Panc1 (cell line): ENCODE measurements at regions not wholly inside any gene's neighbourhood (a gene's known extent, or its start where the extent isn't known, plus 50 kb on each side); places are given as distances from the start of the nearest gene placed in this dataset.

Source experiments
- ATAC-seq: fragments of 200-7000 bp; cut with Tn5 transposase; 2 replicates; pipeline ENCODE4 v1.9.1; 2020; ENCODE audit warnings: mild to moderate bottlenecking, moderate library complexity
- BruUV-seq: library from RNA; stranded (reverse); fragments of 400-500 nt; replicated peaks from 2 replicates; lab custom pipeline; 2021; lab: Mats Ljungman, UMichigan
- CTCF ChIA-PET: fragments of 300-600 bp; sonication (Branson Sonifier 250); formaldehyde crosslinking; loops from one replicate; lab custom pipeline; 2022; ENCODE audit warnings: antibody characterized with exemption; lab: Charles Lee
- POLR2A ChIA-PET: fragments of 300-600 bp; sonication (Branson Sonifier 250); formaldehyde crosslinking; loops from one replicate; lab custom pipeline; 2022; ENCODE audit warnings: antibody characterized with exemption; lab: Charles Lee
- DNase-seq: peaks from one replicate; pipeline ENCODE4 v3.0.0-alpha.2; 2010; ENCODE audit warnings: low read depth, low spot score
- H3K27ac ChIP-seq: 2 replicates; pipeline ENCODE4 v1.5.1; 2011; ENCODE audit warnings: mild to moderate bottlenecking, low read length, inconsistent platforms
- H3K27me3 ChIP-seq: fragments of 200-500 bp; sonication (Bioruptor generic); 2 replicates; pipeline ENCODE4 v1.6.0; 2014; ENCODE audit warnings: low read length, inconsistent platforms; ENCODE audit not compliant: control insufficient read depth, insufficient read depth
- H3K36me3 ChIP-seq: fragments of 200-500 bp; sonication (Bioruptor generic); 2 replicates; pipeline ENCODE4 v1.5.1; 2014; ENCODE audit warnings: inconsistent platforms, mild to moderate bottlenecking, low read length, moderate library complexity; ENCODE audit not compliant: control insufficient read depth, insufficient read depth
- H3K4me1 ChIP-seq: 2 replicates; pipeline ENCODE4 v1.5.1; 2011; ENCODE audit warnings: inconsistent platforms, mild to moderate bottlenecking, low read length, moderate library complexity; ENCODE audit not compliant: control insufficient read depth, insufficient read depth
- H3K4me3 ChIP-seq, 2 experiments: 2 replicates each; pipeline ENCODE4 v1.5.1; 2011 to 2012; ENCODE audit warnings: low read depth in 2 of 2, low read length in 2 of 2, mild to moderate bottlenecking in 2 of 2, inconsistent platforms in 1 of 2, moderate library complexity in 1 of 2
- H3K9me3 ChIP-seq: fragments of 200-500 bp; sonication (Bioruptor generic); 2 replicates; pipeline ENCODE4 v1.5.1; 2014; ENCODE audit warnings: low read depth, mild to moderate bottlenecking, inconsistent platforms, low read length, moderate library complexity; ENCODE audit not compliant: control insufficient read depth, insufficient read depth
- CTCF ChIP-seq: fragments of 450-650 bp; IDR thresholded peaks from 2 replicates; pipeline ENCODE4 v1.5.1; 2017; ENCODE audit warnings: mild to moderate bottlenecking
- POLR2AphosphoS5 ChIP-seq: IDR thresholded peaks from 2 replicates; pipeline ENCODE4 v1.6.1; 2012; ENCODE audit warnings: mild to moderate bottlenecking, low read depth, low read length, moderate library complexity
- SIN3A ChIP-seq: IDR thresholded peaks from 2 replicates; pipeline ENCODE4 v1.6.1; 2012; ENCODE audit warnings: low read depth, mild to moderate bottlenecking, low read length, moderate library complexity, borderline replicate concordance; ENCODE audit not compliant: insufficient read depth
- TCF7L2 ChIP-seq: IDR thresholded peaks from 2 replicates; pipeline ENCODE4 v1.6.1; 2011; ENCODE audit warnings: mild to moderate bottlenecking, low read depth, low read length, inconsistent platforms
- in situ Hi-C: cut with HindIII; loops from 2 replicates; pipeline ENCODE4 v1.10.0; 2016; ENCODE audit warnings: low sequenced_read_pairs, low pct_unique_long_range_greater_than_20kb
- intact Hi-C: fragments of 100-400 bp; cut with micrococcal nuclease; formaldehyde crosslinking; loops from one replicate; pipeline ENCODE4 v1.10.0; 2022; ENCODE audit not compliant: unreplicated experiment
- TF ChIP-seq, protein P1 (sequence below), 2 experiments: IDR thresholded peaks; 2 replicates each; pipeline ENCODE4 v1.6.1; 2011 to 2012; ENCODE audit warnings: low read depth in 2 of 2, control low read depth in 1 of 2, low read length in 1 of 2, mild to moderate bottlenecking in 1 of 2, moderate library complexity in 1 of 2; ENCODE audit not compliant: insufficient read depth in 1 of 2

- no peaks in the 10 kb centered on the region for H3K27me3 ChIP-seq
- no TSS peak for BruUV-seq
- no peak for TF ChIP-seq POLR2AphosphoS5
- TF ChIP-seq CTCF: no peak
- TF ChIP-seq, protein P1, sequence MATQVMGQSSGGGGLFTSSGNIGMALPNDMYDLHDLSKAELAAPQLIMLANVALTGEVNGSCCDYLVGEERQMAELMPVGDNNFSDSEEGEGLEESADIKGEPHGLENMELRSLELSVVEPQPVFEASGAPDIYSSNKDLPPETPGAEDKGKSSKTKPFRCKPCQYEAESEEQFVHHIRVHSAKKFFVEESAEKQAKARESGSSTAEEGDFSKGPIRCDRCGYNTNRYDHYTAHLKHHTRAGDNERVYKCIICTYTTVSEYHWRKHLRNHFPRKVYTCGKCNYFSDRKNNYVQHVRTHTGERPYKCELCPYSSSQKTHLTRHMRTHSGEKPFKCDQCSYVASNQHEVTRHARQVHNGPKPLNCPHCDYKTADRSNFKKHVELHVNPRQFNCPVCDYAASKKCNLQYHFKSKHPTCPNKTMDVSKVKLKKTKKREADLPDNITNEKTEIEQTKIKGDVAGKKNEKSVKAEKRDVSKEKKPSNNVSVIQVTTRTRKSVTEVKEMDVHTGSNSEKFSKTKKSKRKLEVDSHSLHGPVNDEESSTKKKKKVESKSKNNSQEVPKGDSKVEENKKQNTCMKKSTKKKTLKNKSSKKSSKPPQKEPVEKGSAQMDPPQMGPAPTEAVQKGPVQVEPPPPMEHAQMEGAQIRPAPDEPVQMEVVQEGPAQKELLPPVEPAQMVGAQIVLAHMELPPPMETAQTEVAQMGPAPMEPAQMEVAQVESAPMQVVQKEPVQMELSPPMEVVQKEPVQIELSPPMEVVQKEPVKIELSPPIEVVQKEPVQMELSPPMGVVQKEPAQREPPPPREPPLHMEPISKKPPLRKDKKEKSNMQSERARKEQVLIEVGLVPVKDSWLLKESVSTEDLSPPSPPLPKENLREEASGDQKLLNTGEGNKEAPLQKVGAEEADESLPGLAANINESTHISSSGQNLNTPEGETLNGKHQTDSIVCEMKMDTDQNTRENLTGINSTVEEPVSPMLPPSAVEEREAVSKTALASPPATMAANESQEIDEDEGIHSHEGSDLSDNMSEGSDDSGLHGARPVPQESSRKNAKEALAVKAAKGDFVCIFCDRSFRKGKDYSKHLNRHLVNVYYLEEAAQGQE (IDR thresholded peaks at IDR 0.05; ENCODE audit: insufficient read depth in 1 of 2, low read depth in 2 of 2, low read length in 1 of 2): no peak
- no peak for TF ChIP-seq TCF7L2
- no peak for TF ChIP-seq SIN3A
- no peak overlapping the region for H3K27ac ChIP-seq
- ATAC-seq: no peak
- DNase-seq: no peak
- H3K4me1 ChIP-seq: no peaks in the 10 kb centered on the region
- intact Hi-C loops (no loop called here), in situ Hi-C loops (no loop called here)
- CTCF ChIA-PET: no interaction called here
- H3K4me3 ChIP-seq: no peak overlapping the region
- POLR2A ChIA-PET: no interaction called here
- no peaks in the 10 kb centered on the region for H3K9me3 ChIP-seq
- H3K36me3 ChIP-seq: no peaks in the 10 kb centered on the region
Observed at GRCh38 chr18:42475157-42475556, 520.1 kb downstream of the PIK3C3 start.

DNA sequence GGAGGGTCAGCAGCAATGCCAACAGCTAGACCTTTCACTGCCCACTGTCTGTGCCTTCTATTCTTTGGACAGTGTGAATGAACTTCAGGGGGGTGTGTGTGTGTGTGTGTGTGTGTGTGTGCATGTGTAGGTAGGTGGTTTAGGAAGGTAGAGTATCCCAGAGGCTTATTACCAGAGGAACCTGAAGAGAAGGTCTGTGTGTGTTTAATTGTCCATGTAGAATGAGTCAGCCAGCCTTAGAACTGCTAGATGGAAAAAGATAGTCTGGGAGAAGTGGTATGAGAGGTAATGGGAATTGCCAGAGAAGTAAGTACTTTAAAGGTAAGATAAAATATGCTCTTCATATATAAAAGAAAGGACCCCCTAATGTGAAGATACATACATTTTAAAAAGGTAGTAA lies 522.2 kb downstream of the PIK3C3 start:
- no TSS peak for BruUV-seq
- Histone ChIP-seq H3K9me3 (no peaks in the 10 kb centered on the region), H3K4me3 (no peak overlapping the region), H3K27me3 (no peaks in the 10 kb centered on the region), H3K36me3 (no peaks in the 10 kb centered on the region), H3K4me1 (no peaks in the 10 kb centered on the region), H3K27ac (no peak overlapping the region)
- ChIA-PET POLR2A (no interaction called here), CTCF (no interaction called here)
- intact Hi-C loops (no loop called here), in situ Hi-C loops (no loop called here)
- no peak for DNase-seq
- no peak for ATAC-seq
- TF ChIP-seq TCF7L2 (no peak), CTCF (no peak)

DNA sequence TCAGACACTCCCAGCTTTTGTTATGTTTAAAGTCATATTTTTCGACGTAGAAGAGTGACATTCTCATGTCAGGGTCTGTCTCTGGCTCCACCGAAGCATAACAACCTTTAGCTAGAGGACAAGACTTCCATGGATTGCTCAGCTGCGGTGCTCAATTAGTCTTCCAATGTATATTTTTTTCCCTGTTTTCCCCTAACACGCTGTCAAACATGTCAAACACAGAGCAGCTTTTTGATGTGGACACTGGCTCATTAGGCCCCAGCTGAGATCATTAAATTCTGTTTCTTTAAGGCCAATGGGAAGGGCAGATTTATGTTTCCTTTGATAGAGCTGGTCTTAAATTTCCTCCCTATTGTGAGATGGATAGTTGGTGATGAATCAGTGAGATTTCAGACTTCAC lies 525.4 kb downstream of the PIK3C3 start:
- DNase-seq (no peak), ATAC-seq (no peak)
- TF ChIP-seq TCF7L2: no peak
- H3K27me3 ChIP-seq: no peaks in the 10 kb centered on the region
- no peaks in the 10 kb centered on the region for H3K9me3 ChIP-seq
- no peaks in the 10 kb centered on the region for H3K4me1 ChIP-seq
- BruUV-seq: no TSS peak
- in situ Hi-C loops: no loop called here
- intact Hi-C loops: no loop called here
- POLR2A ChIA-PET: no interaction called here
- no peaks in the 10 kb centered on the region for H3K36me3 ChIP-seq
- H3K27ac ChIP-seq: no peak overlapping the region
- no peak overlapping the region for H3K4me3 ChIP-seq
- CTCF ChIA-PET: no interaction called here
